ENCODE measurements at regions not wholly inside any gene's neighbourhood (a gene's known extent, or its start where the extent isn't known, plus 50 kb on each side); places are given as distances from the start of the nearest gene placed in this dataset.
"Not testable (repeated sequence)": the region's sequence is repeated elsewhere in the genome, so short reads cannot be mapped to it uniquely, and the experiment has no call there.

GRCh38 chr1:201732351-201732750 is 96.6 kb upstream of the IPO9 start:
- no peaks in the 10 kb centered on the region for H3K27me3 ChIP-seq (ENCODE audit: control insufficient read depth in 1 of 2, insufficient read depth in 2 of 2, low read length in 2 of 2)
- no peak overlapping the region for H3K4me3 ChIP-seq (ENCODE audit: low read depth in 1 of 2, low read length in 2 of 2)
- H3K27ac ChIP-seq (ENCODE audit: low read depth, low read length): no peak overlapping the region
- H3K9ac ChIP-seq (ENCODE audit: low read length): no peak overlapping the region
- no peaks in the 10 kb centered on the region for H3K36me3 ChIP-seq (ENCODE audit: insufficient read depth, low read length)
- no peaks in the 10 kb centered on the region for H3K9me3 ChIP-seq (ENCODE audit: low read length)
- peaks cover 46% of the 10 kb centered on the region for H3K4me1 ChIP-seq (ENCODE audit: insufficient read depth, low read length)

GRCh38 chr1:201734221-201734620 is 94.7 kb upstream of the IPO9 start:
- H3K27ac ChIP-seq (ENCODE audit: low read depth, low read length); H3K27me3 ChIP-seq (ENCODE audit: control insufficient read depth in 1 of 2, insufficient read depth in 2 of 2, low read length in 2 of 2); H3K9me3 ChIP-seq (ENCODE audit: low read length); H3K4me3 ChIP-seq (ENCODE audit: low read depth in 1 of 2, low read length in 2 of 2); H3K36me3 ChIP-seq (ENCODE audit: insufficient read depth, low read length); H3K9ac ChIP-seq (ENCODE audit: low read length): not testable (repeated sequence)
- H3K4me1 ChIP-seq (ENCODE audit: insufficient read depth, low read length): peaks cover 65% of the 10 kb centered on the region

- no peak overlapping the region for H3K9ac ChIP-seq (ENCODE audit: low read length)
- no peaks in the 10 kb centered on the region for H3K27me3 ChIP-seq (ENCODE audit: control insufficient read depth in 1 of 2, insufficient read depth in 2 of 2, low read length in 2 of 2)
- no peak overlapping the region for H3K4me3 ChIP-seq (ENCODE audit: low read depth in 1 of 2, low read length in 2 of 2)
- H3K27ac ChIP-seq (ENCODE audit: low read depth, low read length): no peak overlapping the region
- peaks cover 66% of the 10 kb centered on the region for H3K4me1 ChIP-seq (ENCODE audit: insufficient read depth, low read length)
- H3K9me3 ChIP-seq (ENCODE audit: low read length): no peaks in the 10 kb centered on the region
- H3K36me3 ChIP-seq (ENCODE audit: insufficient read depth, low read length): no peaks in the 10 kb centered on the region
Measured at GRCh38 chr1:201734786-201735185, 94.2 kb upstream of the IPO9 start.

GRCh38 chr1:201736707-201737320 is 92.1 kb upstream of the IPO9 start:
- Histone ChIP-seq H3K9ac (ENCODE audit: low read length) (no peak overlapping the region), H3K36me3 (ENCODE audit: insufficient read depth, low read length) (no peaks in the 10 kb centered on the region), H3K27ac (ENCODE audit: low read depth, low read length) (no peak overlapping the region), H3K4me3 (ENCODE audit: low read depth in 1 of 2, low read length in 2 of 2) (no peak overlapping the region), H3K4me1 (ENCODE audit: insufficient read depth, low read length) (peaks cover 62% of the 10 kb centered on the region), H3K27me3 (ENCODE audit: control insufficient read depth in 1 of 2, insufficient read depth in 2 of 2, low read length in 2 of 2) (no peaks in the 10 kb centered on the region), H3K9me3 (ENCODE audit: low read length) (no peaks in the 10 kb centered on the region)

GRCh38 chr1:201737352-201738060 is 91.5 kb upstream of the IPO9 start:
- Histone ChIP-seq H3K4me1 (ENCODE audit: insufficient read depth, low read length) (peaks cover 69% of the 10 kb centered on the region), H3K27ac (ENCODE audit: low read depth, low read length) (no peak overlapping the region), H3K9ac (ENCODE audit: low read length) (no peak overlapping the region), H3K27me3 (ENCODE audit: control insufficient read depth in 1 of 2, insufficient read depth in 2 of 2, low read length in 2 of 2) (no peaks in the 10 kb centered on the region), H3K4me3 (ENCODE audit: low read depth in 1 of 2, low read length in 2 of 2) (no peak overlapping the region), H3K9me3 (ENCODE audit: low read length) (no peaks in the 10 kb centered on the region), H3K36me3 (ENCODE audit: insufficient read depth, low read length) (no peaks in the 10 kb centered on the region)

- Histone ChIP-seq H3K36me3 (ENCODE audit: insufficient read depth, low read length) (no peaks in the 10 kb centered on the region), H3K4me1 (ENCODE audit: insufficient read depth, low read length) (peaks cover 71% of the 10 kb centered on the region), H3K4me3 (ENCODE audit: low read depth in 1 of 2, low read length in 2 of 2) (peak overlapping the region; percentile 47 to 58), H3K9ac (ENCODE audit: low read length) (peak overlapping the region; percentile 52), H3K27me3 (ENCODE audit: control insufficient read depth in 1 of 2, insufficient read depth in 2 of 2, low read length in 2 of 2) (no peaks in the 10 kb centered on the region), H3K27ac (ENCODE audit: low read depth, low read length) (no peak overlapping the region), H3K9me3 (ENCODE audit: low read length) (no peaks in the 10 kb centered on the region)
Measured at GRCh38 chr1:201739080-201739479, 89.9 kb upstream of the IPO9 start.

- Histone ChIP-seq H3K36me3 (ENCODE audit: insufficient read depth, low read length) (no peaks in the 10 kb centered on the region), H3K9me3 (ENCODE audit: low read length) (no peaks in the 10 kb centered on the region), H3K27ac (ENCODE audit: low read depth, low read length) (peak overlapping the region; percentile 39), H3K4me1 (ENCODE audit: insufficient read depth, low read length) (peaks cover 71% of the 10 kb centered on the region), H3K4me3 (ENCODE audit: low read depth in 1 of 2, low read length in 2 of 2) (peak overlapping the region; percentile 47 to 58), H3K9ac (ENCODE audit: low read length) (peak overlapping the region; percentile 52), H3K27me3 (ENCODE audit: control insufficient read depth in 1 of 2, insufficient read depth in 2 of 2, low read length in 2 of 2) (no peaks in the 10 kb centered on the region)
Measured at GRCh38 chr1:201739492-201740085, 89.4 kb upstream of the IPO9 start.

GRCh38 chr1:201740086-201740541 is 88.8 kb upstream of the IPO9 start:
- Histone ChIP-seq H3K9ac (ENCODE audit: low read length) (peak overlapping the region; percentile 52), H3K27me3 (ENCODE audit: control insufficient read depth in 1 of 2, insufficient read depth in 2 of 2, low read length in 2 of 2) (no peaks in the 10 kb centered on the region), H3K4me1 (ENCODE audit: insufficient read depth, low read length) (peaks cover 66% of the 10 kb centered on the region), H3K9me3 (ENCODE audit: low read length) (no peaks in the 10 kb centered on the region), H3K27ac (ENCODE audit: low read depth, low read length) (peak overlapping the region; percentile 39), H3K4me3 (ENCODE audit: low read depth in 1 of 2, low read length in 2 of 2) (peak overlapping the region; percentile 47 to 58), H3K36me3 (ENCODE audit: insufficient read depth, low read length) (no peaks in the 10 kb centered on the region)

GRCh38 chr1:201740670-201741111 is 88.3 kb upstream of the IPO9 start:
- Histone ChIP-seq H3K4me3 (ENCODE audit: low read depth in 1 of 2, low read length in 2 of 2) (peak overlapping the region in 1 of 2 donors; percentile 58), H3K9ac (ENCODE audit: low read length) (peak overlapping the region; percentile 35), H3K27me3 (ENCODE audit: control insufficient read depth in 1 of 2, insufficient read depth in 2 of 2, low read length in 2 of 2) (no peaks in the 10 kb centered on the region), H3K4me1 (ENCODE audit: insufficient read depth, low read length) (peaks cover 61% of the 10 kb centered on the region), H3K27ac (ENCODE audit: low read depth, low read length) (no peak overlapping the region), H3K36me3 (ENCODE audit: insufficient read depth, low read length) (no peaks in the 10 kb centered on the region), H3K9me3 (ENCODE audit: low read length) (no peaks in the 10 kb centered on the region)

GRCh38 chr1:201741763-201742342 is 87.1 kb upstream of the IPO9 start:
- Histone ChIP-seq H3K27ac (ENCODE audit: low read depth, low read length) (no peak overlapping the region), H3K9ac (ENCODE audit: low read length) (no peak overlapping the region), H3K4me1 (ENCODE audit: insufficient read depth, low read length) (peaks cover 49% of the 10 kb centered on the region), H3K9me3 (ENCODE audit: low read length) (no peaks in the 10 kb centered on the region), H3K4me3 (ENCODE audit: low read depth in 1 of 2, low read length in 2 of 2) (no peak overlapping the region), H3K27me3 (ENCODE audit: control insufficient read depth in 1 of 2, insufficient read depth in 2 of 2, low read length in 2 of 2) (no peaks in the 10 kb centered on the region), H3K36me3 (ENCODE audit: insufficient read depth, low read length) (no peaks in the 10 kb centered on the region)

GRCh38 chr1:201742476-201742875 is 86.5 kb upstream of the IPO9 start:
- Histone ChIP-seq H3K9me3 (ENCODE audit: low read length) (no peaks in the 10 kb centered on the region), H3K4me1 (ENCODE audit: insufficient read depth, low read length) (peaks cover 45% of the 10 kb centered on the region), H3K36me3 (ENCODE audit: insufficient read depth, low read length) (no peaks in the 10 kb centered on the region), H3K9ac (ENCODE audit: low read length) (no peak overlapping the region), H3K4me3 (ENCODE audit: low read depth in 1 of 2, low read length in 2 of 2) (no peak overlapping the region), H3K27me3 (ENCODE audit: control insufficient read depth in 1 of 2, insufficient read depth in 2 of 2, low read length in 2 of 2) (no peaks in the 10 kb centered on the region), H3K27ac (ENCODE audit: low read depth, low read length) (no peak overlapping the region)
